IPS DF 6.9 (cell line): ENCODE measurements at regions not wholly inside any gene's neighbourhood (a gene's known extent, or its start where the extent isn't known, plus 50 kb on each side); places are given as distances from the start of the nearest gene placed in this dataset.

Experiments used
- DNase-seq: peaks from one replicate; pipeline ENCODE4 v3.0.0-alpha.2; 2013; ENCODE audit warnings: low read depth, low spot score
- H3K27ac ChIP-seq: one replicate; pipeline ENCODE4 v1.5.1; 2013; ENCODE audit warnings: low read length, control low read depth
- H3K27me3 ChIP-seq: 2 replicates; pipeline ENCODE4 v1.6.1; 2013; ENCODE audit warnings: mild to moderate bottlenecking, low read length; ENCODE audit not compliant: control insufficient read depth, insufficient read depth
- H3K36me3 ChIP-seq: 2 replicates; pipeline ENCODE4 v1.6.1; 2013; ENCODE audit warnings: low read length; ENCODE audit not compliant: control insufficient read depth, insufficient read depth
- H3K4me1 ChIP-seq: 2 replicates; pipeline ENCODE4 v1.6.1; 2013; ENCODE audit warnings: low read length; ENCODE audit not compliant: control insufficient read depth, insufficient read depth
- H3K4me3 ChIP-seq: 2 replicates; pipeline ENCODE4 v1.5.1; 2013; ENCODE audit warnings: mild to moderate bottlenecking, low read length
- H3K9me3 ChIP-seq: 2 replicates; pipeline ENCODE4 v1.6.1; 2013; ENCODE audit warnings: low read length, inconsistent platforms; ENCODE audit not compliant: control insufficient read depth, insufficient read depth
- WGBS: extraction: QIAGEN DNeasy Blood & Tissue Kit; methylation state at CpG from one replicate; pipeline ENCODE4 v1.1.7; 2013; ENCODE audit warnings: mixed read lengths, missing lambda C conversion rate; ENCODE audit not compliant: insufficient read length, insufficient coverage; 5-methylcytosine and 5-hydroxymethylcytosine counted together

- DNase-seq: no peak
- Histone ChIP-seq H3K27me3 (no peaks in the 10 kb centered on the region), H3K27ac (no peak overlapping the region), H3K9me3 (no peaks in the 10 kb centered on the region; the same call in 1 of the 2 replicates), H3K4me3 (no peak overlapping the region), H3K36me3 (no peaks in the 10 kb centered on the region), H3K4me1 (peaks cover 2% of the 10 kb centered on the region; the same call in 1 of the 2 replicates)
- WGBS: no CpG with 5 or more reads among the region's 17 CpGs
Observed at GRCh38 chr4:184273166-184274147, 55.8 kb upstream of the ENPP6 start.

- Histone ChIP-seq H3K27ac (no peak overlapping the region), H3K27me3 (no peaks in the 10 kb centered on the region), H3K4me1 (peaks cover 2% of the 10 kb centered on the region; the same call in 1 of the 2 replicates), H3K36me3 (no peaks in the 10 kb centered on the region), H3K4me3 (no peak overlapping the region), H3K9me3 (no peaks in the 10 kb centered on the region; the same call in 1 of the 2 replicates)
- no CpG with 5 or more reads among the region's 5 CpGs for WGBS
- DNase-seq: no peak
Observed at GRCh38 chr4:184270808-184271413, 53.2 kb upstream of the ENPP6 start.

GRCh38 chr4:184269879-184270430, 52.3 kb upstream of the ENPP6 start:
- Histone ChIP-seq H3K36me3 (no peaks in the 10 kb centered on the region), H3K27ac (no peak overlapping the region), H3K4me1 (peaks cover 2% of the 10 kb centered on the region; the same call in 1 of the 2 replicates), H3K27me3 (no peaks in the 10 kb centered on the region), H3K9me3 (no peaks in the 10 kb centered on the region), H3K4me3 (no peak overlapping the region)
- DNase-seq: no peak
- WGBS: no CpG with 5 or more reads among the region's 5 CpGs

GRCh38 chr4:184268584-184269160, 51.0 kb upstream of the ENPP6 start:
- 100% methylated on average over 1 of the region's 5 CpGs for WGBS
- H3K36me3 ChIP-seq: no peaks in the 10 kb centered on the region
- H3K4me3 ChIP-seq: no peak overlapping the region
- H3K4me1 ChIP-seq: no peaks in the 10 kb centered on the region
- no peak overlapping the region for H3K27ac ChIP-seq
- H3K9me3 ChIP-seq: no peaks in the 10 kb centered on the region
- no peak for DNase-seq
- H3K27me3 ChIP-seq: no peaks in the 10 kb centered on the region

- Histone ChIP-seq H3K27me3 (no peaks in the 10 kb centered on the region), H3K4me1 (no peaks in the 10 kb centered on the region), H3K4me3 (no peak overlapping the region), H3K27ac (no peak overlapping the region), H3K9me3 (no peaks in the 10 kb centered on the region), H3K36me3 (no peaks in the 10 kb centered on the region)
- no peak for DNase-seq
- WGBS: no CpG with 5 or more reads among the region's 23 CpGs
Observed at GRCh38 chr4:184267673-184268583, 50.3 kb upstream of the ENPP6 start.
